Pancreas (tissue), 10 donors: ENCODE measurements at regions not wholly inside any gene's neighbourhood (a gene's known extent, or its start where the extent isn't known, plus 50 kb on each side); places are given as distances from the start of the nearest gene placed in this dataset.

Experiments
- ATAC-seq, 4 donors: fragments of 200-7000 bp; cut with Tn5 transposase; one replicate each; pipeline versions ENCODE4 v1.8.0 to v1.9.1; 2020; ENCODE audit warnings: mild to moderate bottlenecking in 4 of 4, moderate library complexity in 4 of 4
- DNase-seq, 6 donors: peaks; one replicate each; pipeline ENCODE4 v3.0.0-alpha.2; 2020
- FAIRE-seq: peaks from 2 replicates; lab custom pipeline; 2012; peaks lifted over from hg19 to GRCh38; lab: Jason Lieb, UNC
- H3K27ac ChIP-seq, 4 donors: fragments of 200-600 bp; sonication (generic); 1 replicate in 3 of 4; 2 replicates in 1 of 4; pipeline versions ENCODE4 v1.5.0 to v1.8.0; 2020
- H3K27me3 ChIP-seq, 4 donors: fragments of 200-600 bp; one replicate each; pipeline ENCODE4 v1.8.0; 2021
- H3K36me3 ChIP-seq, 3 donors: fragments of 200-600 bp; sonication (generic) in 1 of 3; one replicate each; pipeline versions ENCODE4 v1.5.0 to v1.8.0; 2020 to 2021
- H3K4me1 ChIP-seq, 3 donors: fragments of 200-600 bp; one replicate each; pipeline ENCODE4 v1.8.0; 2021
- H3K4me3 ChIP-seq, 4 donors: fragments of 200-600 bp; sonication (generic) in 2 of 4; one replicate each; pipeline versions ENCODE4 v1.5.0 to v1.8.0; 2020 to 2021
- H3K9me3 ChIP-seq, 4 donors: fragments of 200-600 bp; one replicate each; pipeline ENCODE4 v1.8.0; 2021
- WGBS, 2 donors: extraction: QIAGEN DNeasy Blood & Tissue Kit; methylation state at CpG; one replicate each; pipeline ENCODE4 v1.1.7; 2013; 5-methylcytosine and 5-hydroxymethylcytosine counted together
- intact Hi-C, 3 donors: fragments of 100-400 bp; cut with DNase I; formaldehyde crosslinking; loops; one replicate each; pipeline versions ENCODE4 v1.11.1 to v1.14.2; 2022
- TF ChIP-seq, protein P1 (sequence below), 4 donors: fragments of 200-600 bp; sonication (generic) in 3 of 4; IDR thresholded peaks; one replicate each; pipeline versions ENCODE4 v1.5.0 to v1.8.0; 2021; ENCODE audit warnings: antibody characterized with exemption in 4 of 4
- donor health status: healthy with polysubstance abuse.
- donor health status: DM: no; HTN: no; CAD: no; lungs with moderate emphysema.
- donor health status: DM: no; HTN: no; CAD: no.
- donor health status: control.
- donor health status: control.
- donor health status: Bipolar disorder and iron deficiency.
- donor health status: DM: yes; HTN: yes; CAD: no.
- donor health status: DM: no; HTN: no; CAD: no.
- donor health status: DM: no; HTN: no; CAD: no.
- donor health status: DM: yes; HTN: yes; CAD: no.

DNA sequence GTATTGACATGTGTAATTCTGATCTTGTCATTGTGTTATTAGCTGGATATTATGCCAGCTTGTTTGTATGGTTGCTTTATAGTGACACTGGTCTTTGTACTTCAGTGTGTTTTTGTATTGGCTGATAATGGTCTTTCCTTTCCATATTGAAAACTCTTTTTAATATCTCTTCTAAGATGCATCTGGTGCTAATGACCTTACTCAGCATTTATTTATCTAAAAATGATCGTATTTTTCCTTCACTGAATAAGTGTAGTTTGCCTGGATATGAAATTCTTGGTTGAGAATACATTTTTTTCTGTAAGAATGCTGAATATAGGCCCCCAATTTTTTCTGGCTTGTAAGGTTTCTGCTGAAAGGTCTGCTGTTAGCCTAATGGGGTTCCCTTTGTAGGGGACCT, 465.5 kb upstream of the TMPRSS15 start:
- H3K4me3 ChIP-seq: no peak overlapping the region
- FAIRE-seq (no peak), ATAC-seq (no peak), DNase-seq (no peak)
- no peak overlapping the region for H3K27ac ChIP-seq
- H3K4me1 ChIP-seq: no peaks in the 10 kb centered on the region
- no peaks in the 10 kb centered on the region for H3K36me3 ChIP-seq
- H3K9me3 ChIP-seq: no peaks in the 10 kb centered on the region
- no peaks in the 10 kb centered on the region for H3K27me3 ChIP-seq
- TF ChIP-seq, protein P1, sequence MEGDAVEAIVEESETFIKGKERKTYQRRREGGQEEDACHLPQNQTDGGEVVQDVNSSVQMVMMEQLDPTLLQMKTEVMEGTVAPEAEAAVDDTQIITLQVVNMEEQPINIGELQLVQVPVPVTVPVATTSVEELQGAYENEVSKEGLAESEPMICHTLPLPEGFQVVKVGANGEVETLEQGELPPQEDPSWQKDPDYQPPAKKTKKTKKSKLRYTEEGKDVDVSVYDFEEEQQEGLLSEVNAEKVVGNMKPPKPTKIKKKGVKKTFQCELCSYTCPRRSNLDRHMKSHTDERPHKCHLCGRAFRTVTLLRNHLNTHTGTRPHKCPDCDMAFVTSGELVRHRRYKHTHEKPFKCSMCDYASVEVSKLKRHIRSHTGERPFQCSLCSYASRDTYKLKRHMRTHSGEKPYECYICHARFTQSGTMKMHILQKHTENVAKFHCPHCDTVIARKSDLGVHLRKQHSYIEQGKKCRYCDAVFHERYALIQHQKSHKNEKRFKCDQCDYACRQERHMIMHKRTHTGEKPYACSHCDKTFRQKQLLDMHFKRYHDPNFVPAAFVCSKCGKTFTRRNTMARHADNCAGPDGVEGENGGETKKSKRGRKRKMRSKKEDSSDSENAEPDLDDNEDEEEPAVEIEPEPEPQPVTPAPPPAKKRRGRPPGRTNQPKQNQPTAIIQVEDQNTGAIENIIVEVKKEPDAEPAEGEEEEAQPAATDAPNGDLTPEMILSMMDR (IDR thresholded peaks at IDR 0.05): no peak
- WGBS, 2 donors: 35 to 62% methylated on average over 1 of the region's 1 CpG
- intact Hi-C loops: no loop called here

DNA sequence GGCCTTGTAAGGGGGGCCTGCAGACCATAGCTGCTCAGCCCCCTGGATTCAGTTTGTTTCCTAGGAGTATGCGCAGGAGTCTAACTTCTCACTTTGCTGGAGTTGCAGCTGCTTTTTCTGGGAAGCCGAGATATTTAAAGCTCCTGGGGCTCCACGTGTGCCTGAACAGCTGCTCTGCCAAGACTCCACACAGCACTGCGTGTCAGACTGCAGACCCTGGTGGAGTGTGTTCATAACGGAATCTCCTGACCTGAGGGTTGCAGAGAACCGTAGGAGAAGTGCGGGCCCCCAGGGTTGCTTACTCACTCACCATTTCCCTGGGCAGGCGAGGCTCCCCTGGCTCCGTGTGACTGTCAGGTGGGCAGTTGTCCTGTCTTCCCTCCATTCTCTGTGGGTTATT, 474.3 kb upstream of the TMPRSS15 start:
- Histone ChIP-seq H3K4me3 (no peak overlapping the region), H3K27ac (no peak overlapping the region), H3K4me1 (no peaks in the 10 kb centered on the region), H3K9me3 (no peaks in the 10 kb centered on the region), H3K27me3 (no peaks in the 10 kb centered on the region), H3K36me3 (no peaks in the 10 kb centered on the region)
- ATAC-seq: no peak
- DNase-seq: peak in 1 of 6 donors; percentile 16
- WGBS, 2 donors: 61 to 71% methylated on average over 9 of the region's 9 CpGs
- intact Hi-C loops: no loop called here
- TF ChIP-seq, protein P1 (IDR thresholded peaks at IDR 0.05): no peak
- no peak for FAIRE-seq

DNA sequence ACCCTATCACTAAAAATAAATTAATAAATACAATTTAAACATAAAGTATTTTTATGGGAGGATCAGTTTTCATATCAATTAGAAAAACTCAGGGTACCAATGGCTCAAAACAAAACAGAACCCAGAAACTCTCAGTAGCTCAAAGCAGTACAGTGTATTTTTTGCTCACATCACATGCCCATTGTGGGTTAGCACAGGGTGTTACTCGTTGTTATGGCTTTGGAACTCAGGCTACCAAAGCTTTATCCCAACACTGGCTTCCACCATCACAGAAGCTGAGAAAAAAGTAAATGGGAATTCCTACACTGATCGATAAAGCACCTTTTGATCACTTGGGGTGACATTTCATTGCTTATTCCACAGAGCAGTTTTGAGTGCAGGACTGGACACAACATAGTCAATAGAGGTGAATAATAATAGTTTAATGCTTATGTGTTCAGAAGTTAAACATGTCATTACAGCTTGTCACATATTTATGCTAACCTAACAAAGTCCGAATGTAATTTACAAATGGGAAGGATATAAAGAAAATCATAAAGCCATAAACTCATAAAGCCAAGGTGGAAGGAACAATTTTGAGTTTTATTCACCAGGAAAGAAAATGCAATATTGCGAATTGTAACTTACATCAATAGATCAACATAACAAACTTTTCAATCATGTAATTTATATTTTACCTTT, 484.5 kb upstream of the TMPRSS15 start:
- Histone ChIP-seq H3K27me3 (no peaks in the 10 kb centered on the region), H3K4me3 (no peak overlapping the region), H3K36me3 (no peaks in the 10 kb centered on the region), H3K4me1 (no peaks in the 10 kb centered on the region), H3K27ac (no peak overlapping the region), H3K9me3 (no peaks in the 10 kb centered on the region)
- FAIRE-seq (no peak), DNase-seq (no peak), ATAC-seq (no peak)
- WGBS, 2 donors: 60 to 74% methylated on average over 4 of the region's 4 CpGs
- intact Hi-C loops: no loop called here
- TF ChIP-seq, protein P1 (IDR thresholded peaks at IDR 0.05): no peak

DNA sequence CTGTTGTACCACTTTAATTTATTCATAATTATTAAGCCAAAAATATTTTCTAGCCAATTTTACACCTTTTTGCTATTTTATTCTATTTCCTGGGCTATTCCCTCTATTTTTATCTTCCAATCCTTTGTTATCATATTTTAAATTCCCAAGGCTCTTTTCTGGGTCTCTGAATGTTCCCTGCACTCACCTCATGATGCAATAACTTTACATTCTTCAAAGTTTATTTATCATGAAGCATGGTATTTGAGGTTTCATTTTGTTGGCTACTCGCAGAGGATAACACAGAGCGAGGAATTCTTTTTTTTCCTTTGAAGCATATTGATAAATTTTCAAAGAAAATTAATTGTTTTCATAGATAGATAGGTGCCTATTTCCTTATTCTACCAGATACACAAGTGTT, 489.8 kb upstream of the TMPRSS15 start:
- no peak for FAIRE-seq
- WGBS, 2 donors: 33 to 42% methylated on average over 2 of the region's 2 CpGs
- Histone ChIP-seq H3K4me3 (no peak overlapping the region), H3K27ac (no peak overlapping the region), H3K4me1 (no peaks in the 10 kb centered on the region), H3K9me3 (no peaks in the 10 kb centered on the region), H3K36me3 (no peaks in the 10 kb centered on the region), H3K27me3 (no peaks in the 10 kb centered on the region)
- no peak for ATAC-seq
- TF ChIP-seq, protein P1 (IDR thresholded peaks at IDR 0.05): no peak
- DNase-seq: no peak
- intact Hi-C loops: no loop called here

DNA sequence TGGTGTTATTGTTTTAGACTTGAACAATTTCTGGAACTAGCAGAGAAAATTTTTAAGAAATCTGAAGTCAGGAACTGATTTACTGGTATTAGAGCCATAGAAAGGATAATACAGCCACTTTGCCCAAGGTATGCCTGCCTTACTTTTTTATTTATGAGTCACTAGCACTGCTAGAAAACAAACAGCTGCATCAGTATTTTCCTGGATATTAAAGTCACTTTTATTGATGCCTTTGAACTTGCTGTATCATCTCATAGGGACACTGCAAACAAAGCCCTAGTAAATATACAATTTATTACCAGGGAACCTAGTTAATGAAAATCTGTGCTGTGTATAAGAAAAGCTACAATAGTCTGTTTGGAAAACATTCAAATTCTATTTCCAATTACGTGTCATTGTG, 490.8 kb upstream of the TMPRSS15 start:
- ATAC-seq: no peak
- Histone ChIP-seq H3K27me3 (no peaks in the 10 kb centered on the region), H3K27ac (no peak overlapping the region), H3K36me3 (no peaks in the 10 kb centered on the region), H3K4me1 (no peaks in the 10 kb centered on the region), H3K9me3 (no peaks in the 10 kb centered on the region), H3K4me3 (no peak overlapping the region)
- WGBS, 2 donors: 0 to 7% methylated on average over 1 of the region's 1 CpG
- no peak for DNase-seq
- TF ChIP-seq, protein P1 (IDR thresholded peaks at IDR 0.05): no peak
- FAIRE-seq: no peak
- intact Hi-C loops: no loop called here
